T47D (cell line): ENCODE measurements at regions not wholly inside any gene's neighbourhood (a gene's known extent, or its start where the extent isn't known, plus 50 kb on each side); places are given as distances from the start of the nearest gene placed in this dataset.
"Not testable (repeated sequence)": the region's sequence is repeated elsewhere in the genome, so short reads cannot be mapped to it uniquely, and the experiment has no call there.

ENCODE experiments used
- DNase-seq, 2 experiments: peaks; one replicate each; pipeline versions ENCODE4 v3.0.0 to v3.0.0-alpha.2; 2011 to 2012; ENCODE audit warnings: low read depth in 1 of 2, low spot score in 1 of 2
- JUND ChIP-seq: IDR thresholded peaks from 2 replicates; pipeline ENCODE4 v1.6.1; 2012; ENCODE audit warnings: low read depth
- in situ Hi-C: cut with HindIII; loops from 2 replicates; pipeline ENCODE4 v1.10.0; 2016; ENCODE audit warnings: low sequenced_read_pairs, low pct_unique_long_range_greater_than_20kb

DNA sequence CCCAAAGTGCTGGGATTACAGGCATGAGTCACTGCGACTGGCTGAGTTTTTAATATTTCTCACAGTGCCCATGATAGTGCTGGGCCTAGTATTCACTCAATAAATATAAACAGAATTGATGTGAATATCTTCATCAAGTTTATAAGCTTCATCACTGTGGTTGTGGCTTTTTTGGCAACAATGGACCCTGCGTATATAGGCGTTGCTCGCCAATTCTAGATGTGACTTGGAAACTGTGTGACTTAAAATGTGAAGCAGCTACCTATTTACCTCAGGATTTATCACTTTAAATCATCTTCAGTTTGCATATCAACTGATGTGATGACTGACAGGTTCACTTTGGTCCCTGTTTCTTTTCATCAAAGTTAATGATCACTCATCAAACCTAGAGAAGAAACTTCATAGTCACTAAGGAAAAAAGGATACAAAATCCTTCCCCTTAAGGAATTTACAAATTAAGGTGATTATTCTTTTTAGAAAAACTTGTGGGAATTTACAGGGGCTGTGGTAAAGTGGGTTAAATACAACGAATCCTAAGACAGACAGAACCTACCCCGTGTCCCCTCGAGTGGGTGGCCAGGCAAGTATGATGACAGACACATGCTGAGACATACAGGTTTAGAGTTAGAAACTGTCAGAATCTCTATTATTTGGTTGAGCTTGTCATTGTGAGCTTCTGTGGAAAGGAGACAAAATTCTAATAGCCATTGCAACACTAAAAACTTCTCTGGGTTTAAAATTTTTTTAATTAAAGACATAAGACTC is 101.3 kb downstream of the AKAP11 start:
- in situ Hi-C loops = no loop called here
- no peak for DNase-seq
- TF ChIP-seq JUND = no peak

DNA sequence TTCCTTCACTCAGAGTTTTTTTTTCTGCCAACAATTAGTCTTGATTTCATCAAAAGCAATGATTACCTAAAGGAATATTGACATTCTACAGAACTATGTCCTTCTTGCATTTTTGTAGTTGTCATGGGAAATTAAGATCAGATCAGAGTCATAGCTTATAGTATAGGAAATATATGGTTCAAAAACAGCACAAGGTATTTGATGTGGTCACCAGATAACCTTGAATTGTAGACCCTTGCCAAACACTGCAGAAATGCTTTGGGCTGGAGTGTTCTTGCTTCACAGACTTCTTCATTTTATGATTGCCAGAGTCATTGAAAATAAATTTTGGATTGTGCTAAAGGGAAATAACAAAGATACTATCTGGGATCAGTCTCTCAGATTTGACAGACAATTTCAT is 103.7 kb downstream of the AKAP11 start:
- in situ Hi-C loops = no loop called here
- DNase-seq = no peak
- TF ChIP-seq JUND = no peak

DNA sequence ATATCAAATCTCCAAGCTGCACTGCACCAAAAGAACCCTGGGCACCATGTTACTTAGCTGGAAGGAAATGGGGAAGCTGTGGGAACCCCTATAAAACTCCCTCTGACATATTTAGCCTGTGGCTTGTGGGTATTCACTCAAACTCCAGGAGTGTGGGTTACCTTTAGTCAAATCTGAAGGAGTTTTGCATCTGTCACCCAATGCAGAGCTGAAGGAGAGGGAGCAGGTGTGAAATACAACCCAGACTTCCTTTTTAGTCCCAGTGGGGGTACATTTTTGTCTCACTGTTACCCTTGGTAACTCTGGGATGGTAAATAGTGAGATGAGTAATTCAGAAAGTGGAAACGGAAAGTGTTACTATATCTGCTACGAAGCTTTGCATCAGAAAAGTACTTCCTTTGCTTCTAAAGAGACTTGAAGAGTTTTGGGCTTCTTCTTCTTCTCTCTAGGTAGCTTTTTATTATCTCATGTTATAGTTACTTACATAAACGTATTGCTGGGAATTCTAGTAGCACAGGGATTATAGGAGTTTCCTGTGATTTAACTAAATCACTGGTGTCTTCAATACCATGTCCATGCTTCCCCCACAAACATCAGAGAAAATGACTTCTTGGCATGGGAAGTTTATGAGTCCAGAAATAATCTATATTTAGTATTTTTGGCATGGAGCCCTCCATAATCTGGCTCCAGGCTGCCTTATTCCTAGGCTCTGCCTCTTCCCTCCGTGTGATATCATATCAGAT is 105.9 kb downstream of the AKAP11 start:
- no peak for TF ChIP-seq JUND
- no peak for DNase-seq
- in situ Hi-C loops = no loop called here

DNA sequence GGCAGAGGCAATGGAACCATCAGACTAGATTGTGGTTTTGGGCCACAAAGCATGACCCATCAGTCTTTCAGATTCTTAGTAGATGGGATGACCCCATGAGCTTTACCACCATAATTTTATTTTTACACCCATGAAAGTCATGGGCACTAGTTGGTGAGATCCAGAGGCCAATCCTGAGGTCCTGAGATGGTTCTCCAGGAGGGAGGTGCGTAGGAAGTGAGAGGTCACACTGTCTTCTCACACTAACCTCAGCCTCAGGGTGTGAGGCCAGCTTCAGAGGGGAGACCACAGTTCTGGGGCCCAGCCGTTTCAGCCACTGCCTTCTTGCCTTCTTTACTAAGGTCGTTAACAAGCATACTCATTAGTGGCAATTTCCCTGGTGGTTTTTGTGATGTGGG is 106.4 kb downstream of the AKAP11 start:
- DNase-seq = no peak
- no peak for TF ChIP-seq JUND
- in situ Hi-C loops = no loop called here

DNA sequence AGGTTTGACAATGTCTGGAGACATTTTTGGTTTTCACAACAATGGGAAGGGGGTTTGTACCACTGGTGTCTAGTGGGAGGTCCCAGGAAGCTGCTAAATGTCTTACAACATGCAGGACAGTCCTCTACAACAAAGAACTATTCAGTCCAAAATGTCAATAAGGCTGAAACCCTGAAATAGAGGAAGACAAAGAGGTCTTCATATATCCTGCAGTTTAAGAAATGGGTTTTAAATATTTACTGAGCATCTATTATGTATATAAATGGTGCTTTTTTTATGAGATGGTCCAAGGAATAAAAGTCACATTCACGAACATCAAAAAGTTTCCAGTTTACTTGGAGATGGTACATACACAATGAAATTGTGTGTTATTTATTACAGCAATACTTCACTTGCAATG is 107.3 kb downstream of the AKAP11 start:
- TF ChIP-seq JUND = no peak
- in situ Hi-C loops = no loop called here
- no peak for DNase-seq

DNA sequence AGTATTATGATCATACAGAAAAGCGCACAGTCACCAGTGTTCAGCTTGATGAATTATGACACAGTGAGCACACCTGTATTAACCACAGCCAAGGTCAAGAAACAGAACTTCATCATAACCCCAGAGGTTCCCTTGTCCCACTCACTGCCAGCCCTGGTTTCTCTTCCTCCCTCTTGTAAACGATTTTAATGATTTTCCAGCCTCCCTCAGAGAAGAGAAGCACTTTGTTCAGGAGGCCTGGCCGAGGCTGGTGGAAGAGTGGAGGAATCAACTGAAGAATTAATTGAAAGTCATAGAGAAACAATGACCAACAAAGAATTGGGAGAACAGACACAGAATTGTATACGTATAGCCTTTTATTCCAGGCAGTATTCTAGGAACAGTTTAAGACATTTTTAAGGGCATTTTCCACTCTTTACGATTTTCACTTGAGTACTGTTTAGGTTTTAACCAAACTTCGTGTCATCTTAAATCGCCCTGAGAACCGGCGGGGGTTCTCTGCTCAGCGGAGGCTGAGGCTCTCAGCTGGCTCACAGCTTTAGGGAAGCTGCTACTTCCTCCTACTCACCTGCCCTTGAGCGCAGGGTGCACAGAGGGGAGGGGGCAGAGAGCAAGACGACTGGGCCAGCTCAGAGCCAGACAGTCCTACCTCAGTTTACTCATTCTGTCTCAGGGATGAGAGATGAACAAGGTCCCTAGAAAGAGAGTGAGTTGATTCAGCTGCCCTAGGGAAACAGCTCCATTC is 108.6 kb downstream of the AKAP11 start:
- no peak for TF ChIP-seq JUND
- in situ Hi-C loops = no loop called here
- DNase-seq = no peak

DNA sequence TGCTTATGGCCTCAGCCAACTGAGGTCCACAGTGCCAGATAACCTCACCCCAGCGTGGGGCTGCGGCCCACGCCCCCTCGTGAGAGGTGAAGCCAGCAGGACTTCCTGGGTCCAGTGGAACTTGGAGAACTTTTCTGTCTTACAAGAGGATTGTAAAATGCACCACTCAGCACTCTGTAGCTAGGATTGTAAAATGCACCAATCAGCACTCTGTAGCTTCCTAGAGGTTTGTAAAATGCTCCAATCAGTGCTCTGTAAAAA is 109.1 kb downstream of the AKAP11 start:
- in situ Hi-C loops = no loop called here
- no peak for TF ChIP-seq JUND
- DNase-seq = no peak

DNA sequence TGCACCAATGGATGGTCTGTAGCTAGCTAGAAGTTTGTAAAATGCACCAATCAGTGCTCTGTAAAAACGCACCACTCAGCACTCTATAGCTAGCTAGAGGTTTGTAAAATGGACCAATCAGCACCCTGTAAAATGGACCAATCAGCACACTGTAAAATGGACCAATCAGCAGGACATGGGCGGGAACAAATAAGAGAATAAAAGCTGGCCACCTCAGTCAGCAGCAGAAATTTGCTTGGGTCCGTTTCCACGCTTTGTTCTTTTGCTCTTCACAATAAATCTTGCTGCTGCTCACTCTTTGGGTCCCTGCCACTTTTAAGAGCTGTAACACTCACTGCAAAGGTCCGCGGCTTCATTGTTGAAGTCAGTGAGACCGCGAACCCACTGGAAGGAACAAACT is 109.5 kb downstream of the AKAP11 start:
- in situ Hi-C loops, DNase-seq: not testable (repeated sequence)

DNA sequence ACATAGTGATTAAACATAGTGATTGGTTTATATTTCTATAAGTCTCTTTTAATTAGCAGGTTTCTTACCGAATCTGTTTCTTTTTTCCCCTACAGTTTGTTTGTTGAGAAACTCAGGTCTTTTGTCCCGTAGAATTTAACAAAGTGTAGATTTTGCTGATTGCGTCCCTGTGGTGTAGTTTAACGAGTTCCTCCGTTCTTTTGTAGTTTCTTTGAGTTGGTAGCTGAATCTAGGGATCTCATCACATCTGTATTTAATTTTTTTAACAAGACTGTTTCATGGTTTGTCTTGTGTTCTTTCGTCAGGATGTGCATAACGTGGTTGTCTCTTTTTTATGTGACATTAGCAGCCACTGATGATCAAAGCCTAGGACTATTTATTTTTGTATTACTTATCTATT is 111.1 kb downstream of the AKAP11 start:
- TF ChIP-seq JUND = no peak

DNA sequence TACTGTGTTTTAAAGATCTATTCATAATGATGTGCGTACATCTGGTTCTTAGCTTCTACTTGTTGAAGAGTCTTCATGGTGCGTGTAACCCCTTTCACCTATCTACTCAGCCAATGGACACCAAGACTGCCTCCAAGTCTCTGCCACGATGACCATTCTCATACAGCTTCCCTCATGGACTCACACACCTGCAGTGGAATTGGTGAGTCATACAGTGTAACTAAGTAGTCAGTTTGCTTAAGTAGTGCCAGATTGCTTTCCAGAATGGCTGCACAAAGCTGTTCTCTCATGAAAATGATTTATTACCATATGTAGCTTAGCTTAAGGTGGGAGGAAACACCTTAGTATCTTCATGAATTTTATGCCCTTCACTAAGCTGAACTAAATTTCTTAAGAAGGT is 112.3 kb downstream of the AKAP11 start:
- in situ Hi-C loops = no loop called here
- no peak for TF ChIP-seq JUND
- DNase-seq = peak in 1 of 2 experiments; percentile 12

More for the DNA sequence above, 111.1 kb downstream of the AKAP11 start:
- DNase-seq = no peak
- in situ Hi-C loops = no loop called here

DNA sequence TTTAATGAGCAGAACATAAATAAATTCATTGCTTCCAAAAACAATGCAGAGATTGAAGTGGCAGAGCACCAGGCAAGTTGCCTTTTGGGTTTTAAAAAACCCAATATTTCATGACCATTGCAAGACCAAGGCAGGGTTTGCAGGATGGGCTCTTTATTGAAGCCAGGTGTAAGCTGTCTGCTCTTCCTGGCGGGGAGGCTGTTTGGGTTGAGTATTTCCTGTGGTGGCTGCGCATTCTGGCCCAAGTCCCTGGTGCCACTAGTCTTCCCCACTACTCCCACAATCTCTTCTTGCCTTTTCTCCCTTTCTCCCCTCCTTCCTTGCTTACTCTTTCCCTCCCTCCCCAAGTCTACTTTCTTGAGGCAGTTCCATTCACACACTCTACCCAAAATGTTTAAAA is 116.4 kb downstream of the AKAP11 start:
- in situ Hi-C loops = no loop called here
- no peak for DNase-seq
- no peak for TF ChIP-seq JUND

DNA sequence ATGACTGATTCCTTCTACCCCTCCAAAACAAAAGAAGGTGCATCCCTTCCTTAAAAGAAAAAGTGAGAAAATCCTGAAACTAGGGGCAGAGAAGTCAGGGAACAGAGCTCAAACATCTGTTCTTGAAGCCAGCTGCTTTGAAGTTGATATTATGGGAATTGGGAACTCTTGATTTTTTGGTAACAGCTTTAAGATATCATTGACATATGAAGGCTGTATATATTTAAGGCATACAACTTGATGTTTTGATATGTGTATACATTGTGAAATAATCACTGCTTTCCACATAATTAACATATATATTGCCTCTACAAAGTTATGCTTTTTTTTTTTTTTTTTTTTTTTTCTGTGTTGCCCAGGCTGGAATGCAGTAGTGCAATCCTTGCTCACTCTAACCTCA is 117.1 kb downstream of the AKAP11 start:
- in situ Hi-C loops = no loop called here
- no peak for TF ChIP-seq JUND
- DNase-seq = no peak

DNA sequence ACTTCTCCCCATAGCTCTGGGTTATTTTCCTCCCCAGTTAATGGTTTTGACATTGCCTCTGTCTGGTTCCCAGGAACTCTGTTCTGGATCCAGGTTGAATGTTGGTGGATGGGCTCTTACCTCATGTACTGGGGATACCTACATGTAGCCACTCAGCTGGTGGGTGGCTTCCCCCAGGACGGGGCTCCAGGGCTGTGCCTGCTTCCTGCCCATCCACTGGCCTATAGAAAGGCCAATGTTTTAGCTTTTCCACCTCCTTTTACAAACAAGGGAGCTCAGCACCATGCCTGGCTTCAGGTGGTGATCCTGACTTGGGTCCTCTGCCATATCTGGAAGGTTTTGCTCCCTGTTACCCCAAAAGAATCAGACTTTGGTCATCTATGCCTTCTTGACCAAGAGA is 120.2 kb downstream of the AKAP11 start:
- DNase-seq = no peak
- in situ Hi-C loops = no loop called here
- no peak for TF ChIP-seq JUND
